HG02981 (cell line): ENCODE measurements at regions not wholly inside any gene's neighbourhood (a gene's known extent, or its start where the extent isn't known, plus 50 kb on each side); places are given as distances from the start of the nearest gene placed in this dataset.

Experiments
- ATAC-seq: cut with Tn5 transposase; IDR thresholded peaks from one replicate; pipeline ENCODE4 v1.9.1; 2021; ENCODE audit warnings: mild to moderate bottlenecking, moderate library complexity; ENCODE audit not compliant: unreplicated experiment

GRCh38 chr2:225158360-225158759 lies 116.1 kb upstream of the DOCK10 start:
- no peak for ATAC-seq

- ATAC-seq = no peak
Measured at GRCh38 chr2:225156853-225157451, 114.7 kb upstream of the DOCK10 start.

- no peak for ATAC-seq
Measured at GRCh38 chr2:225140723-225141122, 98.5 kb upstream of the DOCK10 start.

- ATAC-seq = no peak
Measured at GRCh38 chr2:225137971-225138370, 95.7 kb upstream of the DOCK10 start.

- no peak for ATAC-seq
Measured at GRCh38 chr2:225136552-225136951, 94.3 kb upstream of the DOCK10 start.

- ATAC-seq = no peak
Measured at GRCh38 chr2:225131898-225132297, 89.6 kb upstream of the DOCK10 start.

- ATAC-seq = no peak
Measured at GRCh38 chr2:225130093-225130492, 87.8 kb upstream of the DOCK10 start.

- no peak for ATAC-seq
Measured at GRCh38 chr2:225124311-225125017, 82.2 kb upstream of the DOCK10 start.

- ATAC-seq = no peak
Measured at GRCh38 chr2:225122583-225123486, 80.6 kb upstream of the DOCK10 start.

GRCh38 chr2:225122007-225122406 lies 79.7 kb upstream of the DOCK10 start:
- ATAC-seq = no peak

GRCh38 chr2:225120186-225120585 lies 77.9 kb upstream of the DOCK10 start:
- ATAC-seq = no peak

- no peak for ATAC-seq
Measured at GRCh38 chr2:225117051-225117716, 74.9 kb upstream of the DOCK10 start.

- no peak for ATAC-seq
Measured at GRCh38 chr2:225114786-225115323, 72.6 kb upstream of the DOCK10 start.

GRCh38 chr2:225113371-225114015 lies 71.2 kb upstream of the DOCK10 start:
- no peak for ATAC-seq

- ATAC-seq = peak; percentile 54
Measured at GRCh38 chr2:225112362-225113126, 70.3 kb upstream of the DOCK10 start.

- ATAC-seq = no peak
Measured at GRCh38 chr2:225108805-225109204, 66.5 kb upstream of the DOCK10 start.

GRCh38 chr2:225104971-225105370 lies 62.7 kb upstream of the DOCK10 start:
- ATAC-seq = no peak

- no peak for ATAC-seq
Measured at GRCh38 chr2:225104321-225104720, 62.1 kb upstream of the DOCK10 start.

GRCh38 chr2:225103737-225104141 lies 61.5 kb upstream of the DOCK10 start:
- no peak for ATAC-seq

- ATAC-seq = no peak
Measured at GRCh38 chr2:225100856-225101294, 58.6 kb upstream of the DOCK10 start.
